ENCODE measurements at regions not wholly inside any gene's neighbourhood (a gene's known extent, or its start where the extent isn't known, plus 50 kb on each side); places are given as distances from the start of the nearest gene placed in this dataset.

DNA sequence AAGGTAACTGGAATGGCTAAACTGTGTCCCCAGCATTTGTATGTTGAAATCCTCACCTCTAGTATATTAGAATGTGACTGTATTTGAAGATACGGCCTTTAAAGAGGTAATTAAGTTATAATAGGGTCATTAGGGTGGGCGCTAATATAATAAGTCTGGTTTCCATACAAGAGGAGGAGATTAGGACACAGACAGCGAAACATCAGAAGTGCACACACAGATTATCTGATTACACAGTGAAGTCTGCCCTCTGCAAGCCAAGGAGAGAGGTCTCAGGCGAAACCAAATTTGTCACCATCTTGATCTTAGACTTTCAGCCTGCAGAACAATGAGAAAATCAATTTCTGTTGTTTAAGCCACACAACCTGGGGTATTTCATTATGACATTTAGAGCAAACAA is 2233.1 kb downstream of the MRPL39 start:
- ATAC-seq: no peak
- 5% methylated on average over 4 of the region's 4 CpGs for WGBS (ENCODE audit: missing lambda C conversion rate)
- Histone ChIP-seq H3K4me1 (no peaks in the 10 kb centered on the region), H3K9me3 (no peaks in the 10 kb centered on the region), H3K4me3 (no peak overlapping the region), H3K4me2 (no peak overlapping the region), H3K27ac (no peak overlapping the region)
- ChIA-PET CTCF (no interaction called here), POLR2A (no interaction called here)
- TF ChIP-seq NR3C1 (IDR thresholded peaks at IDR 0.05) (no peak), KDM5A (IDR thresholded peaks at IDR 0.05) (no peak)
- TF ChIP-seq, protein P1, sequence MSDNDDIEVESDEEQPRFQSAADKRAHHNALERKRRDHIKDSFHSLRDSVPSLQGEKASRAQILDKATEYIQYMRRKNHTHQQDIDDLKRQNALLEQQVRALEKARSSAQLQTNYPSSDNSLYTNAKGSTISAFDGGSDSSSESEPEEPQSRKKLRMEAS (IDR thresholded peaks at IDR 0.05): no peak
- DNase-seq (ENCODE audit: low read depth in 1 of 2, low spot score in 1 of 2): no peak
- FAIRE-seq: no peak

DNA sequence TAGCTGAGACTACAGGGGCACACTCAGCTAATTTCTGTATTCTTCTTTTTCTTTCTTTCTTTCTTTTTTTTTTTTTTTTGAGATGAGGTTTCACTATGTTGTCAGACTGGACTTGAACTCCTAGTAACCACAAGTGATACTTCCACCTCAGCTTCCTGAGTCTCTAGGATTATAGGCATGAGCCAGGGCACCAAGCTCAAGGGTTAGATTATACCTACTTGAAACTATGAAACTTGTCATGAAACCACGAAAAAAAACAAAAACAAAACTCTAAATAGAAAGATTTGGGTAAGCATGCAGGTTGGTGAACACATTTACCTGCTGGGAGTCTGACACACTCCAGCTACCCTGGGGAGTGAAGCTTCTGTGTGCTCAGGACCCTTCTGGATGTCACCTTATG is 2250.4 kb downstream of the MRPL39 start:
- POLR2A ChIA-PET: no interaction called here
- H3K9me3 ChIP-seq: no peaks in the 10 kb centered on the region
- 0% methylated on average over 1 of the region's 1 CpG for WGBS (ENCODE audit: missing lambda C conversion rate)
- no peak for DNase-seq (ENCODE audit: low read depth in 1 of 2, low spot score in 1 of 2)
- no peak for ATAC-seq
- CTCF ChIA-PET: interaction anchor here (0.6 kb wide), 1 partner anchor 339 kb away, joined by 3 read pairs; no protein-coding TSS in a partner anchor
- no peak for TF ChIP-seq GATA3 (IDR thresholded peaks at IDR 0.05; ENCODE audit: borderline replicate concordance)
- no peak for TF ChIP-seq HEYL (CRISPR knock-in tag; IDR thresholded peaks at IDR 0.05)
- no peak for TF ChIP-seq KDM1A (IDR thresholded peaks at IDR 0.05; ENCODE audit: low read depth)
- TF ChIP-seq TP53 (CRISPR knock-in tag; IDR thresholded peaks at IDR 0.05): no peak
- no peak overlapping the region for H3K4me3 ChIP-seq
- no peak for FAIRE-seq
- no peak overlapping the region for H3K27ac ChIP-seq
- H3K4me1 ChIP-seq: no peaks in the 10 kb centered on the region
- H3K4me2 ChIP-seq: no peak overlapping the region

DNA sequence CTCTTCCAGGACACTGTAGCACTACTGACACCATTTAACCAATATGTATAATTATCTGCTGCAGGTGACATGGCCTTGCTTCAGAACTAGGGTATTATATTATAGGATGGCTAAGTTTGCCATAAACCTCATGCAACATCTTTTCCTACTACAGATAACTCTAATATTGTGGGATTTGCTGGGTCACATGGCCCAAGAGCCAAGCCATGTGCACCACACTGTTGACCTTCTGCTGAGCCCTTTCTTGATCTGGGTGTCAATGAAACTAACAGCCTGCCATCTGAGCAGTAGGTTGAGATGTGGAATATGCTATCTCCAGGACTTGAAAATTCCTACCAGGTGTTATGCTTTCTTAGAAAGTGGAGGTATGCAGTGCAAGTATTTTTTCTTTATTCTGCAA is 2291.1 kb downstream of the MRPL39 start:
- Histone ChIP-seq H3K4me1 (no peaks in the 10 kb centered on the region), H3K4me2 (no peak overlapping the region), H3K27ac (no peak overlapping the region), H3K4me3 (no peak overlapping the region), H3K9me3 (no peaks in the 10 kb centered on the region)
- ChIA-PET CTCF (no interaction called here), POLR2A (no interaction called here)
- TF ChIP-seq TFCP2L1 (CRISPR knock-in tag; IDR thresholded peaks at IDR 0.05) (no peak), EP300 (IDR thresholded peaks at IDR 0.05) (no peak)
- DNase-seq (ENCODE audit: low read depth in 1 of 2, low spot score in 1 of 2) (no peak), FAIRE-seq (no peak), ATAC-seq (no peak)

DNA sequence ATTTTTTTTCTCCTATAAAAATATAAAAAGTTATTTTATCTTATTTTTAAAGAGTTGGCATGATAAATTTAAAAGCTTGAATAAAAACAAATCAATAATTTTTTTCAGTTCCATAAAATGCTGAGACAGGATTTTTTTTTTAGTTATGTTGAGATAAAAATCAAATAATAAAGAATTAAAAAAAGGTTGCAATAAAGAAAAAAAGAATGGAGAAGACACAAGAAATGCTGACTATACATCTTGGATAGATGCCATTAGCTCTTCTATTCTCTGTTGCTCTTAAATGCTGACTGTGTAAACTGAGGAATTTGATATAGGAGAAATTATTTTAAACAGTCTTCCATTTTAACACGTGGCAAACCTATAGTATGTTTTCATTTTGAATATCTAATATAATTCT is 2298.5 kb downstream of the MRPL39 start:
- FAIRE-seq (no peak), ATAC-seq (no peak), DNase-seq (ENCODE audit: low read depth in 1 of 2, low spot score in 1 of 2) (no peak)
- Histone ChIP-seq H3K9me3 (no peaks in the 10 kb centered on the region), H3K4me3 (no peak overlapping the region), H3K27ac (no peak overlapping the region), H3K4me1 (no peaks in the 10 kb centered on the region), H3K4me2 (no peak overlapping the region)
- TF ChIP-seq MAFK (IDR thresholded peaks at IDR 0.05; ENCODE audit: partially characterized antibody) (peak; percentile 52), NPAS2 (CRISPR knock-in tag; IDR thresholded peaks at IDR 0.05; ENCODE audit: borderline replicate concordance) (no peak), POLR2AphosphoS2 (conservative IDR thresholded peaks at IDR 0.05; ENCODE audit: low read length) (no peak)
- POLR2A ChIA-PET: no interaction called here
- 0% methylated on average over 1 of the region's 1 CpG for whole genome bisulfite sequencing (ENCODE audit: missing lambda C conversion rate)
- CTCF ChIA-PET: no interaction called here

DNA sequence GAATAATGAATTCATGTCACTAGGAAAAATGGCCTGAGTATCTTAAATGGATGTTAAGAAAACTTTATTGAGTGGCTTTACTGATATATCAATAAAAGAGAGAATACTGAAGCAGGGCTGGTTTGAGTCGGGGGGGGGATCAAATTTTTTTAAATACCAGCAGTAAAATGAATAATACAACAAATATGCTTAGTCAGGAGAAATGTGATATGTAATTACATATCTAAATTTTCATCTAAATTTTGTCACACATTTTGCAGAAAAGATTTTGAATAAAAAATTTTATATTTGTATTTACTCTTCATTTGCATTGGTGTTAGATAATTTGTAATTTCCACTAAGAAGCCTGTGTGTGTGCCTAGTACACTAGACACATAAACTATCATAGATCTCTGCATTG is 2300.2 kb downstream of the MRPL39 start:
- ATAC-seq (no peak), FAIRE-seq (no peak), DNase-seq (ENCODE audit: low read depth in 1 of 2, low spot score in 1 of 2) (no peak)
- 0% methylated on average over 1 of the region's 1 CpG for WGBS (ENCODE audit: missing lambda C conversion rate)
- H3K27ac ChIP-seq: no peak overlapping the region
- H3K4me3 ChIP-seq: no peak overlapping the region
- H3K4me2 ChIP-seq: no peak overlapping the region
- CTCF ChIA-PET: no interaction called here
- H3K9me3 ChIP-seq: no peaks in the 10 kb centered on the region
- no peaks in the 10 kb centered on the region for H3K4me1 ChIP-seq
- TF ChIP-seq POLR2AphosphoS2 (conservative IDR thresholded peaks at IDR 0.05; ENCODE audit: low read length) (no peak), MAFK (IDR thresholded peaks at IDR 0.05; ENCODE audit: partially characterized antibody) (peak; percentile 24)
- POLR2A ChIA-PET: no interaction called here

DNA sequence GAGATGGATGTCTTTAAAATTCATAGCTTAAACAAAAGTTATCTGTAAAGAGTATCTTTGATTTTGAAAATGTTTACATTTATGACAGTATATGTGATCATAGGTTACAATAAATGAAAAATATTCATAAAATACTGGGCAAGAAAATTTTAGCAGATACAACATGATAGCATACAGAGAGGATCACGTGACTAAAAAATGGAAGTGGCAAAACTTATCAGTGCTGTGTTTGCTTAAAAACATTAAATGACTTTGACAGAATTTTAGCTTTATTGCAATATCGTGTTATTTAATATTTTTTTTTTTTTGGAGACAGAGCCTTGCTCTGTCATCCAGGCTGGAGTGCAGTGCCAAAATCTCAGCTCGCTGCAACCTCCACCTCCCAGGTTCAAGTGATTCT is 2294.1 kb downstream of the NCAM2 start:
- ATAC-seq: no peak
- H3K9me3 ChIP-seq: no peaks in the 10 kb centered on the region
- no peak for FAIRE-seq
- TF ChIP-seq, protein P2, sequence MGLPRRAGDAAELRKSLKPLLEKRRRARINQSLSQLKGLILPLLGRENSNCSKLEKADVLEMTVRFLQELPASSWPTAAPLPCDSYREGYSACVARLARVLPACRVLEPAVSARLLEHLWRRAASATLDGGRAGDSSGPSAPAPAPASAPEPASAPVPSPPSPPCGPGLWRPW (IDR thresholded peaks at IDR 0.05): no peak
- TF ChIP-seq PHF8 (IDR thresholded peaks at IDR 0.05; ENCODE audit: borderline replicate concordance, low read depth): no peak
- TF ChIP-seq BHLHE40 (IDR thresholded peaks at IDR 0.05; ENCODE audit: low read depth, low read length): no peak
- TF ChIP-seq, protein P3, sequence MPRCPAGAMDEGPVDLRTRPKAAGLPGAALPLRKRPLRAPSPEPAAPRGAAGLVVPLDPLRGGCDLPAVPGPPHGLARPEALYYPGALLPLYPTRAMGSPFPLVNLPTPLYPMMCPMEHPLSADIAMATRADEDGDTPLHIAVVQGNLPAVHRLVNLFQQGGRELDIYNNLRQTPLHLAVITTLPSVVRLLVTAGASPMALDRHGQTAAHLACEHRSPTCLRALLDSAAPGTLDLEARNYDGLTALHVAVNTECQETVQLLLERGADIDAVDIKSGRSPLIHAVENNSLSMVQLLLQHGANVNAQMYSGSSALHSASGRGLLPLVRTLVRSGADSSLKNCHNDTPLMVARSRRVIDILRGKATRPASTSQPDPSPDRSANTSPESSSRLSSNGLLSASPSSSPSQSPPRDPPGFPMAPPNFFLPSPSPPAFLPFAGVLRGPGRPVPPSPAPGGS (IDR thresholded peaks at IDR 0.05): no peak
- no peak for TF ChIP-seq KDM1A (IDR thresholded peaks at IDR 0.05; ENCODE audit: low read depth)
- H3K4me3 ChIP-seq: no peak overlapping the region
- H3K4me2 ChIP-seq: no peak overlapping the region
- DNase-seq (ENCODE audit: low read depth in 1 of 2, low spot score in 1 of 2): no peak
- H3K27ac ChIP-seq: no peak overlapping the region
- ChIA-PET CTCF (no interaction called here), POLR2A (no interaction called here)
- 3% methylated on average over 3 of the region's 3 CpGs for WGBS (ENCODE audit: missing lambda C conversion rate)
- no peaks in the 10 kb centered on the region for H3K4me1 ChIP-seq

Measured in A549 (cell line).